K562 (cell line): ENCODE measurements at regions not wholly inside any gene's neighbourhood (a gene's known extent, or its start where the extent isn't known, plus 50 kb on each side); places are given as distances from the start of the nearest gene placed in this dataset.
"Not testable (repeated sequence)": the region's sequence is repeated elsewhere in the genome, so short reads cannot be mapped to it uniquely, and the experiment has no call there.

ENCODE experiments used
- ATAC-seq: fragments of 200-7000 bp; cut with Tn5 transposase; 3 replicates; pipeline ENCODE4 v1.9.1; 2020; ENCODE audit warnings: moderate library complexity
- BruUV-seq: library from RNA; stranded (reverse); fragments of 400-500 nt; replicated peaks from 2 replicates; lab custom pipeline; 2021; lab: Mats Ljungman, UMichigan
- CTCF ChIA-PET: fragments of 300-600 bp; formaldehyde crosslinking; extraction: SDS; loops from one replicate; lab custom pipeline; 2021; ENCODE audit warnings: low intra/inter-chr PET ratio; lab: Yijun Ruan, JAX
- POLR2A ChIA-PET: fragments of 300-600, 350-650 bp; sonication (Branson Sonifier 250); formaldehyde crosslinking; extraction: SDS; loops from one replicate; lab custom pipeline; 2021; ENCODE audit warnings: antibody characterized with exemption, inconsistent platforms; lab: Yijun Ruan, JAX
- DNase-seq, 4 experiments: peaks; one replicate each; pipeline versions ENCODE4 v3.0.0 to v3.0.0-alpha.2; 2011 to 2018; ENCODE audit warnings: low spot score in 3 of 4, mixed read lengths in 3 of 4; ENCODE audit errors: extremely low read depth in 1 of 4
- FAIRE-seq: peaks from 2 replicates; lab custom pipeline; 2011; peaks lifted over from hg19 to GRCh38; lab: Jason Lieb, UNC
- H2AFZ ChIP-seq: 2 replicates; pipeline ENCODE4 v1.6.0; 2011; ENCODE audit warnings: low read depth, low read length, control low read depth, inconsistent platforms
- H3K27ac ChIP-seq: fragments of 200-600 bp; 3 replicates; pipeline ENCODE4 v1.8.0; 2011; ENCODE audit warnings: low read depth, mild to moderate bottlenecking, control low read depth, inconsistent platforms, low read length, moderate library complexity, mixed read lengths; ENCODE audit errors: extremely low read depth
- H3K27me3 ChIP-seq, 2 experiments: fragments of 300-600 bp in 1 of 2; 2 replicates in 1 of 2; 3 replicates in 1 of 2; pipeline versions ENCODE4 v1.6.0 to v1.8.0; 2011; ENCODE audit warnings: inconsistent platforms in 2 of 2, low read length in 2 of 2, mild to moderate bottlenecking in 1 of 2, mixed read lengths in 1 of 2, moderate library complexity in 1 of 2; ENCODE audit not compliant: control insufficient read depth in 2 of 2, insufficient read depth in 2 of 2
- H3K36me3 ChIP-seq: fragments of 300-600 bp; 3 replicates; pipeline ENCODE4 v1.8.0; 2011; ENCODE audit warnings: mild to moderate bottlenecking, low read length, inconsistent platforms; ENCODE audit not compliant: control insufficient read depth, insufficient read depth
- H3K4me1 ChIP-seq, 2 experiments: fragments of 200-600 bp in 1 of 2; replicated peaks in 1 of 2; 2 replicates in 1 of 2; 3 replicates in 1 of 2; pipeline versions ENCODE4 v1.5.1 to v1.8.0; 2011; ENCODE audit warnings: inconsistent platforms in 2 of 2, low read length in 2 of 2, mild to moderate bottlenecking in 1 of 2, mixed read lengths in 1 of 2, moderate library complexity in 1 of 2; ENCODE audit not compliant: control insufficient read depth in 2 of 2, insufficient read depth in 2 of 2
- H3K4me2 ChIP-seq: 2 replicates; pipeline ENCODE4 v1.6.1; 2011; ENCODE audit warnings: low read length, control low read depth, inconsistent platforms, mixed read lengths; ENCODE audit not compliant: insufficient read depth
- H3K4me3 ChIP-seq: fragments of 200-600 bp; sonication (generic), shearing (Covaris generic); 2 replicates; pipeline ENCODE4 v1.5.1; 2016; ENCODE audit warnings: control low read depth, inconsistent platforms
- H3K79me2 ChIP-seq: fragments of 200-600 bp; 3 replicates; pipeline ENCODE4 v1.8.0; 2011; ENCODE audit warnings: low read length, inconsistent platforms; ENCODE audit not compliant: control insufficient read depth, insufficient read depth
- H3K9ac ChIP-seq, 2 experiments: 2 replicates each; pipeline versions ENCODE4 v1.6.0 to v1.6.1; 2011; ENCODE audit warnings: low read depth in 2 of 2, low read length in 2 of 2, control low read depth in 1 of 2, inconsistent platforms in 1 of 2, mild to moderate bottlenecking in 1 of 2, mixed read lengths in 1 of 2; ENCODE audit not compliant: insufficient read depth in 1 of 2
- H3K9me1 ChIP-seq: one replicate; pipeline ENCODE4 v1.6.0; 2011; ENCODE audit warnings: inconsistent platforms, mild to moderate bottlenecking, low read length, moderate library complexity; ENCODE audit not compliant: control insufficient read depth, insufficient read depth
- H3K9me3 ChIP-seq: replicated peaks from 2 replicates; pipeline ENCODE4 v1.5.1; 2011; ENCODE audit warnings: low read depth, low read length, inconsistent platforms; ENCODE audit not compliant: control insufficient read depth, insufficient read depth
- H4K20me1 ChIP-seq: replicated peaks from 2 replicates; pipeline ENCODE4 v1.6.1; 2011; ENCODE audit warnings: low read length, inconsistent platforms, mixed read lengths; ENCODE audit not compliant: control insufficient read depth, insufficient read depth
- BRD9 ChIP-seq: fragments of 450-650 bp; IDR thresholded peaks from 2 replicates; pipeline ENCODE4 v1.6.1; 2018; ENCODE audit warnings: low read depth; ENCODE audit not compliant: partially characterized antibody
- FUS ChIP-seq: fragments of 200-400 bp; formaldehyde crosslinking; optimal IDR thresholded peaks from 2 replicates; pipeline ENCODE3; 2017; ENCODE audit warnings: low read depth, low read length
- IRF9 ChIP-seq: fragments of 450-650 bp; IDR thresholded peaks from 2 replicates; pipeline ENCODE4 v1.6.1; 2016; ENCODE audit warnings: missing biosample characterization, missing genetic modification characterization
- PBX2 ChIP-seq, 2 experiments: IDR thresholded peaks in 1 of 2; conservative IDR thresholded peaks in 1 of 2; 2 replicates each; pipeline ENCODE4 v1.6.1; 2016; ENCODE audit warnings: low read depth in 2 of 2, mild to moderate bottlenecking in 1 of 2, missing compliant biosample characterization in 1 of 2, missing genetic modification characterization in 1 of 2, moderate library complexity in 1 of 2
- SRSF3 ChIP-seq: fragments of 200-400 bp; formaldehyde crosslinking; IDR thresholded peaks from 2 replicates; pipeline ENCODE4 v1.6.1; 2016; ENCODE audit warnings: mild to moderate bottlenecking, low read length, moderate library complexity; ENCODE audit not compliant: insufficient read depth
- STAT6 ChIP-seq: sonication (generic); formaldehyde crosslinking; IDR thresholded peaks from 2 replicates; pipeline ENCODE4 v1.8.1; 2023; ENCODE audit warnings: mild to moderate bottlenecking, missing genetic modification reagents
- ZNF239 ChIP-seq: fragments of 250-450 bp; sonication (Bioruptor Pico); IDR thresholded peaks from 2 replicates; pipeline ENCODE4 v1.4.0; 2020; ENCODE audit warnings: mild to moderate bottlenecking
- WGBS: fragments of 100-300 bp; shearing (Covaris generic); methylation state at CpG from one replicate; pipeline ENCODE4 v1.1.6; 2016; ENCODE audit warnings: low coverage, mixed read lengths; ENCODE audit not compliant: insufficient coverage; ENCODE audit errors: missing lambda C conversion rate; 5-methylcytosine and 5-hydroxymethylcytosine counted together
- in situ Hi-C: fragments of 300-500 bp; cut with MboI; formaldehyde crosslinking; loops from 4 replicates; pipeline ENCODE4 v1.15.0; 2018; ENCODE audit warnings: inconsistent platforms, mixed read lengths
- intact Hi-C: fragments of 100-400 bp; cut with micrococcal nuclease; formaldehyde crosslinking; loops from 2 replicates; pipeline ENCODE4 v1.14.2; 2022

- H3K4me2 ChIP-seq, BruUV-seq, DNase-seq, H3K36me3 ChIP-seq, H3K27me3 ChIP-seq, H3K79me2 ChIP-seq, POLR2A ChIA-PET, H3K9me1 ChIP-seq, FAIRE-seq, H4K20me1 ChIP-seq, ATAC-seq, H3K4me3 ChIP-seq, H3K9ac ChIP-seq, H2AFZ ChIP-seq, intact Hi-C loops, H3K9me3 ChIP-seq, H3K27ac ChIP-seq, CTCF ChIA-PET, H3K4me1 ChIP-seq, in situ Hi-C loops: not testable (repeated sequence)
- WGBS, result 5% methylated on average over 4 of the region's 5 CpGs
Measured at GRCh38 chr11:56827357-56827756, 78.9 kb upstream of the OR9G4 start.

GRCh38 chr11:56819916-56820315 is 71.4 kb upstream of the OR9G4 start:
- Histone ChIP-seq H3K4me1 (no peaks in the 10 kb centered on the region), H3K27me3 (no peaks in the 10 kb centered on the region), H3K9me3 (no peaks in the 10 kb centered on the region), H3K79me2 (no peaks in the 10 kb centered on the region), H2AFZ (no peak overlapping the region), H3K27ac (no peak overlapping the region), H3K4me2 (no peak overlapping the region), H3K9me1 (no peaks in the 10 kb centered on the region), H3K4me3 (no peak overlapping the region), H3K36me3 (no peaks in the 10 kb centered on the region), H3K9ac (no peak overlapping the region), H4K20me1 (no peaks in the 10 kb centered on the region)
- ChIA-PET POLR2A (interaction anchor here (0.7 kb wide), 1 partner anchor 505 kb away, joined by 3 read pairs; no protein-coding TSS in a partner anchor), CTCF (no interaction called here)
- intact Hi-C loops, result no loop called here
- DNase-seq (no peak), ATAC-seq (no peak), FAIRE-seq (no peak)
- 0% methylated on average over 2 of the region's 2 CpGs for WGBS
- in situ Hi-C loops, result no loop called here
- no TSS peak for BruUV-seq
- TF ChIP-seq ZNF239 (CRISPR knock-in tag) (no peak), FUS (no peak), STAT6 (no peak), SRSF3 (no peak), IRF9 (no peak), PBX2 (CRISPR knock-in tag; IDR thresholded peaks at IDR 0.05; ENCODE audit: low read depth) (no peak), PBX2 (tag; conservative IDR thresholded peaks at IDR 0.05; ENCODE audit: low read depth) (no peak), BRD9 (no peak)
